ENCODE measurements at regions not wholly inside any gene's neighbourhood (a gene's known extent, or its start where the extent isn't known, plus 50 kb on each side); places are given as distances from the start of the nearest gene placed in this dataset.

DNA sequence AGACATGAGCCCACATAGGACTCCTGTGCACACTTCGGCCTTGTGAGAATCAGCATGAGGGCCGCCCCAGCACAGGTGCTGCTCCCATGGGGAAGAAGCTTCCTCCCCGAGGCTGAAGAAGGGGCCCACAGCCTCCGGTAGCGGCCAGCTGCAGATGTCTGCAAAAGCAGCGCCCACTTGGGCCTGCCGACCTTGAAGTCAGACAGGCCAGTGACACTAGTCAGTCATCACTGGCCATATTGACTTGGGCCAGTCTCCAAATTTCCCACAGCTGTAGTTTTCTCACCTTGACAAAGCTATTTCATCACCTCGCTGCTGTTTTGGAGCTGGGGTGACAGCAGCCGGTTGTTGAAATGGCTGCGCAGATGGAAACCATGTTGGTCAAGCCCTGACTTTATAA, 83.0 kb downstream of the RIPK4 start:
- Histone ChIP-seq H3K9me3 (ENCODE audit: severe bottlenecking) (no peaks in the 10 kb centered on the region), H3K27ac (no peak overlapping the region), H3K27me3 (ENCODE audit: insufficient read depth, low read depth, severe bottlenecking) (no peaks in the 10 kb centered on the region), H3K36me3 (no peaks in the 10 kb centered on the region), H3K4me3 (ENCODE audit: low read depth, low read length) (no peak overlapping the region)
- DNase-seq, result no peak
- TF ChIP-seq, protein P1, sequence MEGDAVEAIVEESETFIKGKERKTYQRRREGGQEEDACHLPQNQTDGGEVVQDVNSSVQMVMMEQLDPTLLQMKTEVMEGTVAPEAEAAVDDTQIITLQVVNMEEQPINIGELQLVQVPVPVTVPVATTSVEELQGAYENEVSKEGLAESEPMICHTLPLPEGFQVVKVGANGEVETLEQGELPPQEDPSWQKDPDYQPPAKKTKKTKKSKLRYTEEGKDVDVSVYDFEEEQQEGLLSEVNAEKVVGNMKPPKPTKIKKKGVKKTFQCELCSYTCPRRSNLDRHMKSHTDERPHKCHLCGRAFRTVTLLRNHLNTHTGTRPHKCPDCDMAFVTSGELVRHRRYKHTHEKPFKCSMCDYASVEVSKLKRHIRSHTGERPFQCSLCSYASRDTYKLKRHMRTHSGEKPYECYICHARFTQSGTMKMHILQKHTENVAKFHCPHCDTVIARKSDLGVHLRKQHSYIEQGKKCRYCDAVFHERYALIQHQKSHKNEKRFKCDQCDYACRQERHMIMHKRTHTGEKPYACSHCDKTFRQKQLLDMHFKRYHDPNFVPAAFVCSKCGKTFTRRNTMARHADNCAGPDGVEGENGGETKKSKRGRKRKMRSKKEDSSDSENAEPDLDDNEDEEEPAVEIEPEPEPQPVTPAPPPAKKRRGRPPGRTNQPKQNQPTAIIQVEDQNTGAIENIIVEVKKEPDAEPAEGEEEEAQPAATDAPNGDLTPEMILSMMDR (IDR thresholded peaks at IDR 0.05; ENCODE audit: low read depth, low read length), result no peak

DNA sequence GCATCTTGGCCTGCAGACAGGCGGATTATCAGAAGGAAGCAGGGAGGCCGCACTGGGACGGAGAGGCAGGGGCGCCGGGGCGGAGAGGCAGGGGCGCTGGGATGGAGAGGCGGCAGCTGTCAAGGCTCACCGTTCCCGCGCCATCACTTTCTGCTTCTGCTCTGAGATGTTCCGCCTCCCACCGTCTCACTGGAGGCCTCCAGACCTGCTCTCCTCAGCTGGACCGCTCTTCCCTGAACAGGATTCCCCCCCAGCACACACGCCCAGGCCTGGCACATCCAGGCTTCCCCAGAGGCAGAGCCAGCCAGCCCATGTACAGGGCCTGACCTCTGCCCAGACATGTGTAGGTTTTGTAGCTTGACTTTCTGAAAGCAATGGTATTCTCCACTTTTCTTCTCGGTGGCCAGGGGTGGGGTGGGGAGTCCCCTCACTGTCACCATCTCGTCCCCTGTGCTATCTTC, 84.1 kb downstream of the RIPK4 start:
- TF ChIP-seq, protein P1 (IDR thresholded peaks at IDR 0.05; ENCODE audit: low read depth, low read length), result no peak

DNA sequence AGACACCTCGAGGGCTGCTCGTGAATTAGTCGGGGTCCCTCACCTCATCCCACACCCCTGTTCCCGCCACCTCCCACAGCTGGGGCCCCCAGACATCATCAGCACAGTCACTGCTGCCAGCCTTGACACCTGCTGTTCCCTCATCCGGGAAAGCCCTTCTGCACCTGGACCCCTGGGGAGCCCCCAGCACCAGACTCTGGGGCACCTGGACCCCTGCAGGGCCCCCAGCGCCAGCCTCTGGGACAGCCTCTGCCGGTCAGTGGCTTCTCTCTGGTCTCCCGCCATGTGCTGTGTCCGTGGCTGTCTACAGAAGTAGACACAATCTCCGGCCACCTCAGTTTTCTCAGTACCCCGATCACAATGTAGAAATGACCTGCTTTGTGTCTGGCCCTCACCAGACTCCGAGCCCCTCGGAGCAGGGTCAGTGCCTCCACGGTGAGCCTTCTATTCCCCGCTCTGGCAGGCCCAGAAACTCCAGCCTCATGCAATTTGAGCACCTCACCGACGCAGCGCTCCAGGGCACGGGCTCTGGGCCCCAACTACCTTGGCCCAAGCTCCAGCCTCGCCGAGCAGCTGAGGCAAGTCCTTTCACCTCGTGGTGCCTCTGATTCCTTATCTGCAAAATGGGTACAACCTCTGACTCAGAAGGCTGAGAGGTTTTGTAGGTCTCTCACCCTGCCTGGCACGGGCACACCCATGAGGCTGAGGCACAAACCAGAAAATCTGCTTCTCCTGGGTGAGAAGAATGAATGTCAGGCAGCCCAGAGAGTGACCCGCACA, 84.7 kb downstream of the RIPK4 start:
- no peak overlapping the region for H3K4me3 ChIP-seq (ENCODE audit: low read depth, low read length)
- H3K36me3 ChIP-seq, result no peaks in the 10 kb centered on the region
- H3K27ac ChIP-seq, result no peak overlapping the region
- TF ChIP-seq, protein P1 (IDR thresholded peaks at IDR 0.05; ENCODE audit: low read depth, low read length), result no peak
- H3K27me3 ChIP-seq (ENCODE audit: insufficient read depth, low read depth, severe bottlenecking), result no peaks in the 10 kb centered on the region
- DNase-seq, result no peak
- H3K9me3 ChIP-seq (ENCODE audit: severe bottlenecking), result no peaks in the 10 kb centered on the region

More for the DNA sequence above, 84.1 kb downstream of the RIPK4 start:
- Histone ChIP-seq H3K27me3 (ENCODE audit: insufficient read depth, low read depth, severe bottlenecking) (no peaks in the 10 kb centered on the region), H3K9me3 (ENCODE audit: severe bottlenecking) (no peaks in the 10 kb centered on the region), H3K27ac (no peak overlapping the region), H3K4me3 (ENCODE audit: low read depth, low read length) (no peak overlapping the region), H3K36me3 (no peaks in the 10 kb centered on the region)
- no peak for DNase-seq

DNA sequence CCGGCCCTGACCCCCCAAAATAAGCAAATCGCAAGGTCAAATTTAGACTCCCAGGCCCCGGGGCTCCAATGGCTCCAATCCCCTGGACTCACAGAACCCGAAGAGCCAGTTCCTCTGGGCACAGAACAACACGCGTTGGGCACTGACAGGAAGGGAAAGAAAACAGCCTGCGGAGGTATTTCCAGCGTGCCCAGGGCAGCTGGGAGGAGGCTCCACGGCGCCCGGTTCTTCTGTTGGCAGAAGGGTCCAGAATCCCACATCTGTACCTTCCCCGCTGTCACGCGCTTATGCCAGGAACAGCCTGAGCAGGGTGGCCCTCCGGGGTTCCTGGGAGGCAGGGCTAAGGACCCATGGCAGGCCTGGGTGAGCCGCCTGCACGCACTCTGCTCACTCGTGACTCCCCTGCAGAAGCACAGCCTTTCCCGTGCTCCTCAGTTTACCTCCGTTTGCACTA, 85.5 kb downstream of the RIPK4 start:
- DNase-seq, result no peak
- Histone ChIP-seq H3K9me3 (ENCODE audit: severe bottlenecking) (no peaks in the 10 kb centered on the region), H3K27ac (no peak overlapping the region), H3K36me3 (no peaks in the 10 kb centered on the region), H3K4me3 (ENCODE audit: low read depth, low read length) (no peak overlapping the region), H3K27me3 (ENCODE audit: insufficient read depth, low read depth, severe bottlenecking) (no peaks in the 10 kb centered on the region)
- TF ChIP-seq, protein P1 (IDR thresholded peaks at IDR 0.05; ENCODE audit: low read depth, low read length), result no peak

DNA sequence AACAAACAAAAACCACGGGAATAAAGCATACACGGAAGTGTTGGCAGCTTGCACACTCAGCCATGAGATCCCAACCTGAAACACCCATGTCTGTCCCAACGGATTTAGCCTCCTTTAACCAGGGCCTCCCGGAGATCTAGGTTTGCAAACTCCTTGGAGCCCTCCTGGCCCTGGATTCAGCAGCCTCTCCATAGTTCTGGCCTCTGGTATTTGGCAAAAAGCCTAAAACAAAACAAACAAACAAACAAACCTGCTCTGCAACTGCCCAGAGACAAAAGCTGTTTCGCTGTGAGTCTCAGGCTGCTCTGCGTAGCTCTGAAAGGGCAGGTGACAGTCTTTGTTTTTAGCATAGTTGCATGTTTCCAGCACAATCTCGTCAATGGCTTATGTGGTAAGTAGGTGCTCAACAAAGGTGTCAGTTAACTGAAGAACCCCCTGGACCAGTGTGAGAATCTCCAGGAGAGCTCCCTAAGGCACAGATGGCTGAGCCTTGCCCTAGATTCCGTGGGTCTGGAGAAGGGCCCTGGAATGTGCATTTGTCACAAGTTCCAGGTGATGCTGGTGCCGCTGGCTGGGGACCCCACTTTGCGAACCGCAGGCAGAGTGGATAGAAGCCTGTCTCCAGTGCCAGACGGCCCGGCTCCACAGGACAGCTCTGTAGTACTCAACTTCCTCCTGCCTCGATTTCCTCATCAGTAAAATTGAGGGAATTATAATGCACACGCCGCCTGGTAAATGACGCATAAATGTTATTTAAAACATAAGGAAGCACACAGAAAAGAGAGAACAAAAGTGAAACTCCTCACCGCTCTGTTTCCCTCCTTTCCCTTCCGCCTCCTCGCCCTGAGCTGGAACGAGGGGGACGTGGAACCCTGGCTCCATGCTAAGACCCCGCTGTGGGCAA, 86.2 kb downstream of the RIPK4 start:
- no peak for DNase-seq
- Histone ChIP-seq H3K27me3 (ENCODE audit: insufficient read depth, low read depth, severe bottlenecking) (no peaks in the 10 kb centered on the region), H3K4me3 (ENCODE audit: low read depth, low read length) (no peak overlapping the region), H3K36me3 (no peaks in the 10 kb centered on the region), H3K9me3 (ENCODE audit: severe bottlenecking) (no peaks in the 10 kb centered on the region), H3K27ac (no peak overlapping the region)
- TF ChIP-seq, protein P1 (IDR thresholded peaks at IDR 0.05; ENCODE audit: low read depth, low read length), result no peak
